Fibroblast of pulmonary artery (primary cell): ENCODE measurements at regions not wholly inside any gene's neighbourhood (a gene's known extent, or its start where the extent isn't known, plus 50 kb on each side); places are given as distances from the start of the nearest gene placed in this dataset.
A peak's percentile ranks its signal among the peaks of the same experiment; 100 is the strongest.

Experiments
- DNase-seq: peaks from one replicate; pipeline ENCODE4 v3.0.0-alpha.2; 2010; ENCODE audit warnings: low read depth
- H3K4me3 ChIP-seq: replicated peaks from 2 replicates; pipeline ENCODE4 v1.5.1; 2011; ENCODE audit warnings: low read depth, mild to moderate bottlenecking, control low read depth, low read length, moderate library complexity
- TF ChIP-seq, protein P1 (sequence below): IDR thresholded peaks from 2 replicates; pipeline ENCODE4 v1.5.1; 2011; ENCODE audit warnings: mild to moderate bottlenecking, control low read depth, low read length, inconsistent platforms; ENCODE audit errors: missing control alignments

DNA sequence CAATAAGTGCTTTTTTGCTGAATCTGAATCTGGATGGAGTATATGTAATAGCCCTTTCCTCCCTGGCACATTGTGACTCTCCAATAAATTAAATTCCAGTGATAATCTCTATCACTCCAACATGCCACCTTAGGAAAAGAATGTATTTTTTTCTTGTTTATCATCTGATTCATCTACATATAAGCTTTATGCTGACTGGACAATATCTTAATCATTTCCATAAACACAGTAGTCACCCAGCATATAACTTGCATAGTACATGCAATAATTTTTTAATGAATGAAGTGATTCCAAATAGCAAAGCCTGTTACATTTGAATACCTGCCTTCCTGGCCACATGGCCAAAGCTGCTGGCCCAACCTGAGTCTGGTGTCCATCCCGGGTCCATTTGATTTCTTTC is 477.6 kb upstream of the USP24 start:
- TF ChIP-seq, protein P1, sequence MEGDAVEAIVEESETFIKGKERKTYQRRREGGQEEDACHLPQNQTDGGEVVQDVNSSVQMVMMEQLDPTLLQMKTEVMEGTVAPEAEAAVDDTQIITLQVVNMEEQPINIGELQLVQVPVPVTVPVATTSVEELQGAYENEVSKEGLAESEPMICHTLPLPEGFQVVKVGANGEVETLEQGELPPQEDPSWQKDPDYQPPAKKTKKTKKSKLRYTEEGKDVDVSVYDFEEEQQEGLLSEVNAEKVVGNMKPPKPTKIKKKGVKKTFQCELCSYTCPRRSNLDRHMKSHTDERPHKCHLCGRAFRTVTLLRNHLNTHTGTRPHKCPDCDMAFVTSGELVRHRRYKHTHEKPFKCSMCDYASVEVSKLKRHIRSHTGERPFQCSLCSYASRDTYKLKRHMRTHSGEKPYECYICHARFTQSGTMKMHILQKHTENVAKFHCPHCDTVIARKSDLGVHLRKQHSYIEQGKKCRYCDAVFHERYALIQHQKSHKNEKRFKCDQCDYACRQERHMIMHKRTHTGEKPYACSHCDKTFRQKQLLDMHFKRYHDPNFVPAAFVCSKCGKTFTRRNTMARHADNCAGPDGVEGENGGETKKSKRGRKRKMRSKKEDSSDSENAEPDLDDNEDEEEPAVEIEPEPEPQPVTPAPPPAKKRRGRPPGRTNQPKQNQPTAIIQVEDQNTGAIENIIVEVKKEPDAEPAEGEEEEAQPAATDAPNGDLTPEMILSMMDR: no peak
- H3K4me3 ChIP-seq: no peak overlapping the region
- no peak for DNase-seq

DNA sequence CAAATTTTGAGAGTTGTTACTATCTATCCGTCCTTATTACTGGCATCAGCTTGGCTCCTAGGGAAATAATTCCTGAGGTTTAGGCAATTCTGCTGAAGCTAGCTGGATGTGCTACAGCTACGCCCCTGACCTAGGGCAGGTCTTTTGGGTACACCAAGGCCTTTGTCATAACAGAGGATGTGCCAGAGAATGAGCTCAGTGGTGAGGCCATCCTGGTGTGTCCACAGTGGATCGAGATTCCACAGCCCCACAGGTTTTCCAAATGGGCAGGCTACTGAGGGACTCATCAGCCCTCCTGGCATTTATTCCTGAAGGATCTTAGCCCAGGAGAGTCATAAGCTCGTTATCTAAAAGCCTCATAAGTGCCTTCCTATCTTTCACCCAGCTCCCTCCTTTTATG is 475.2 kb upstream of the USP24 start:
- TF ChIP-seq, protein P1: no peak
- H3K4me3 ChIP-seq: no peak overlapping the region
- no peak for DNase-seq

DNA sequence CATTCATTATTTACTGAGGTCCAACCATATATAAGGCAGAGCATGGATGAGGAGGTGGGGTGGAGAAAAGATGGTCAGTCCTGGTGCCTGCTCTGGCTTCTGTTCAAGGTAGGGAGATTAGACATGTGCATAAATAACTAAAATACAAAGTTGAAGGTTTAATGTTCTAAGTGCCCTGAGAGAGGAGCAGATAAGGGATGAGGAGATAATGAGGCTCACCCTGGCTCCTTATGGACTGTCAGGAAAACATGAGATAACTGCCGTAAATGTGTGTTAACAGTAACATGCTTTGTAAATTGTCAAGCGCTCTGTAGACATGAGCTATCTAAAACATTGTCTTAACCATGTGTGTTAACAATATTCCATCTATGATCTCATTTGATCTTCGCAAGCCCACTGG is 474.6 kb upstream of the USP24 start:
- TF ChIP-seq, protein P1: no peak
- DNase-seq: no peak
- H3K4me3 ChIP-seq: no peak overlapping the region

DNA sequence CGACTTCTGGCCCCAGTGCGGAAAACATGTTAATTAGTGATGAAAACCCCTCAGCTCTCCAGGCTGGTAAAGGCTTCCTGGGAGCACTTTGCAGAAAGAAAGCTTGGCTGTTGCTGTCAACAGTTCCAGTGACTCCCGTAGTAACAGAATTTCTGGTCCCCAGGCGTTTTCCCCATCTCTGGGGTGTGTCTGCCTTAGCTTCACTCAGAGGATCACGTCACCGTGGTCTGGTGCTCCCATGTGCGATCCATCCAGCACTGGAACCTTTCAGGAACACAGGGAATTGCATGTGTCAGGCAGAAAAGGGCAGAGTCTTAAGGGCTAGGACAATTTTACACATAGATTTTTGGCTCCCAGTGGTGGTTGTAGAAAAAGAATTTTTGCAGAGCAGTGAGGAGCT is 470.4 kb upstream of the USP24 start:
- H3K4me3 ChIP-seq: no peak overlapping the region
- TF ChIP-seq, protein P1: no peak
- DNase-seq: no peak

DNA sequence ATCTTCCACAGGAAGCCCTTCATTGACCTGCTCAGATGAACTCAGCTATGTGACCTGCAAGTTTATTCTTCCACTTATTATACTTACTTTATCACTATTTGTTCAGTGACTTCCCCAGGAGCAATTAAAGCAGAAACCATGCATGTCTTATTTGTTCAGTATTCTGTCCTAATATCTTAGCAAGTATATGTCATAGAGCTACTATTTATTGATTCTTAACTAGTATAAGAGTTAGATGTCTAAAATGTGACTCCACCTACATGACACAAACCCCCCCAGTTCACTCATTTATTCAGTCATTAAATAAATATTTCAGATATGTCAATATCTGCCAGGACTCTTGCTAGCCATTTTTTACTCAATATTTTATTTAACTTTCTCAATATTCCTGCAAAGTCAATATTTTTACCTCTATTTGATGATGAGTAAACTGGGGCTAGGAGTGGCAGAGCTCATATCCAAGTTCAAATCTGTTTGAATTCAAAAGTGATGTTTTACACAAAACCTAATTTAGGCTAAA is 469.0 kb upstream of the USP24 start:
- TF ChIP-seq, protein P1: no peak
- H3K4me3 ChIP-seq: no peak overlapping the region
- no peak for DNase-seq

DNA sequence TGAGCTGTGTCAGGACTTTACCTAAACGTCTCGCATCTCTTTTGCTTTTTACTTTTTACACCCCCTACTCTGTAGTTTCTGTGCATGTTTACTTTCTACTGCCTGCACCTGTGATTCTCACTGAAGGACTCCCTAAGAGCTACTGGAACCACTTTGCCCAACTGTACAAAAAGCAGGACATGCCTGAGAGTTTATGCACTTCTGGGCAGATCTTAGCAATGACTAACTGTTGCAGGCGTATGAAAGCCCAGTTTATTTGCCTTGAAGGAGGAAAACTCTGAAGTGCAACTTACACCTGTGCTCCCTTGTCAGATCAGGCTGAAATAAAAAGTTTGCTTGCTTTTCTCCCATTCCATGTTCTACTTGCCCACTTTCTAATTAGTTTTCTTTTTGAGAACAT is 467.0 kb upstream of the USP24 start:
- no peak overlapping the region for H3K4me3 ChIP-seq
- DNase-seq: no peak
- TF ChIP-seq, protein P1: no peak

DNA sequence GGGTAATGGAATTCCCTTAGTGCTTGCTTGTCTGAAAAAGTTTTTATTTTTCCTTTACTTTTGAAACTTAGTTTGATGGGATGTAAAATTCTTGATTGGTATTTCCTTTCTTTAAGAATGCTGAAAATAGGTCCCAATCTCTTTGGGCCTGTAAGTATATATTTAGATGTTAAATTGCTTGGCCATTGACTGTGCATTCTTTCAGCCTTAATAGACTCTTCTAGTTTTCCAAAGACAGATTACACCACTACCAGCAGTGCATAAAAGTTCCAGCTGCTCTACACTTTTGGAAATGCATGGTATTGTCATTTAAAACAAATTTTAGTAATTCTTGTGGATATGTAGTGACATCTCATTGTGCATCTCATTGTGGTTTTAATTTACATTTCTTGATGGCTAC is 464.8 kb upstream of the USP24 start:
- H3K4me3 ChIP-seq: no peak overlapping the region
- TF ChIP-seq, protein P1: no peak
- DNase-seq: peak; percentile 29
